Osteoblast (primary cell): ENCODE measurements at regions not wholly inside any gene's neighbourhood (a gene's known extent, or its start where the extent isn't known, plus 50 kb on each side); places are given as distances from the start of the nearest gene placed in this dataset.

Source experiments
- DNase-seq: peaks from one replicate; pipeline ENCODE4 v3.0.0; 2011; ENCODE audit warnings: low spot score, mixed read lengths; ENCODE audit not compliant: insufficient read length; ENCODE audit errors: missing footprints
- H2AFZ ChIP-seq: 2 replicates; pipeline ENCODE4 v1.6.0; 2011; ENCODE audit warnings: mild to moderate bottlenecking, low read length
- H3K27ac ChIP-seq: 2 replicates; pipeline ENCODE4 v1.5.1; 2011; ENCODE audit warnings: mild to moderate bottlenecking, low read depth, low read length, moderate library complexity
- H3K27me3 ChIP-seq: 2 replicates; pipeline ENCODE4 v1.6.0; 2012; ENCODE audit warnings: mild to moderate bottlenecking, control low read depth, inconsistent platforms, low read length, moderate library complexity; ENCODE audit not compliant: insufficient read depth
- H3K36me3 ChIP-seq: 2 replicates; pipeline ENCODE4 v1.5.1; 2011; ENCODE audit warnings: mild to moderate bottlenecking, low read length, control low read depth, moderate library complexity; ENCODE audit not compliant: insufficient read depth
- H3K4me1 ChIP-seq: 2 replicates; pipeline ENCODE4 v1.5.1; 2011; ENCODE audit warnings: mild to moderate bottlenecking, low read length, control low read depth, moderate library complexity; ENCODE audit not compliant: insufficient read depth
- H3K4me2 ChIP-seq: 2 replicates; pipeline ENCODE4 v1.6.0; 2011; ENCODE audit warnings: mild to moderate bottlenecking, low read length; ENCODE audit not compliant: insufficient read depth
- H3K4me3 ChIP-seq: fragments of 200-600 bp; sonication (generic); 3 replicates; pipeline ENCODE4 v1.5.1; 2012; ENCODE audit warnings: mild to moderate bottlenecking, low read length, inconsistent platforms; ENCODE audit not compliant: insufficient read depth
- H3K79me2 ChIP-seq: 2 replicates; pipeline ENCODE4 v1.6.0; 2012; ENCODE audit warnings: mild to moderate bottlenecking, low read length, control low read depth, inconsistent platforms; ENCODE audit not compliant: insufficient read depth
- H3K9me3 ChIP-seq: 2 replicates; pipeline ENCODE4 v1.5.1; 2011; ENCODE audit warnings: low read depth, low read length, control low read depth
- H4K20me1 ChIP-seq: 2 replicates; pipeline ENCODE4 v1.6.0; 2012; ENCODE audit warnings: mild to moderate bottlenecking, low read length, control low read depth; ENCODE audit not compliant: insufficient read depth
- TF ChIP-seq, protein P1 (sequence below): IDR thresholded peaks from 2 replicates; pipeline ENCODE4 v1.5.1; 2011; ENCODE audit warnings: mild to moderate bottlenecking, low read depth, low read length, moderate library complexity; ENCODE audit errors: extremely low read depth

- Histone ChIP-seq H3K27ac (no peak overlapping the region), H4K20me1 (no peaks in the 10 kb centered on the region), H3K9me3 (peaks cover 4% of the 10 kb centered on the region)
Measured at GRCh38 chr7:10106609-10107008, 867.1 kb upstream of the PHF14 start.

DNA sequence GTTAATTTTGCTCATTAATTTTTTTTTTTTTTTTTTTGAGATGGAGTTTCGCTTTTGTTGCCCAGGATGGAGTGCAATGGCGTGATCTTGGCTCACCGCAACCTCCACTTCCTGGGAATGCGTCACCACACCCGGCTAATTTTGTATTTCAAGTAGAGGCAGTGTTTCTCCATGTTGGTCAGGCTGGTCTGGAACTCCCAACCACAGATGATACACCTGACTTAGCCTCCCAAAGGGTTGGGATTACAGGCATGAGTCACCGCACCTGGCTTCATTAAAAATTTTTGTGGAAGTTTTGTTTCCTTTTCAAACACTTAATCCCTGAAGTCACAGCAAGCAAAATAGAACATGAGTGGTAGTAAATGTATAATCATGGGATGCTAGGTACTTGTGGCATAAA lies 857.2 kb upstream of the PHF14 start:
- H3K36me3 ChIP-seq: no peaks in the 10 kb centered on the region
- H4K20me1 ChIP-seq: no peaks in the 10 kb centered on the region
- H2AFZ ChIP-seq: no peak overlapping the region
- no peaks in the 10 kb centered on the region for H3K79me2 ChIP-seq
- no peak overlapping the region for H3K27ac ChIP-seq
- no peak overlapping the region for H3K4me3 ChIP-seq
- no peak for DNase-seq
- TF ChIP-seq, protein P1, sequence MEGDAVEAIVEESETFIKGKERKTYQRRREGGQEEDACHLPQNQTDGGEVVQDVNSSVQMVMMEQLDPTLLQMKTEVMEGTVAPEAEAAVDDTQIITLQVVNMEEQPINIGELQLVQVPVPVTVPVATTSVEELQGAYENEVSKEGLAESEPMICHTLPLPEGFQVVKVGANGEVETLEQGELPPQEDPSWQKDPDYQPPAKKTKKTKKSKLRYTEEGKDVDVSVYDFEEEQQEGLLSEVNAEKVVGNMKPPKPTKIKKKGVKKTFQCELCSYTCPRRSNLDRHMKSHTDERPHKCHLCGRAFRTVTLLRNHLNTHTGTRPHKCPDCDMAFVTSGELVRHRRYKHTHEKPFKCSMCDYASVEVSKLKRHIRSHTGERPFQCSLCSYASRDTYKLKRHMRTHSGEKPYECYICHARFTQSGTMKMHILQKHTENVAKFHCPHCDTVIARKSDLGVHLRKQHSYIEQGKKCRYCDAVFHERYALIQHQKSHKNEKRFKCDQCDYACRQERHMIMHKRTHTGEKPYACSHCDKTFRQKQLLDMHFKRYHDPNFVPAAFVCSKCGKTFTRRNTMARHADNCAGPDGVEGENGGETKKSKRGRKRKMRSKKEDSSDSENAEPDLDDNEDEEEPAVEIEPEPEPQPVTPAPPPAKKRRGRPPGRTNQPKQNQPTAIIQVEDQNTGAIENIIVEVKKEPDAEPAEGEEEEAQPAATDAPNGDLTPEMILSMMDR: no peak
- no peak overlapping the region for H3K4me2 ChIP-seq
- H3K4me1 ChIP-seq: no peaks in the 10 kb centered on the region
- no peaks in the 10 kb centered on the region for H3K9me3 ChIP-seq
- no peaks in the 10 kb centered on the region for H3K27me3 ChIP-seq

More at GRCh38 chr7:10106609-10107008, 867.1 kb upstream of the PHF14 start:
- no peaks in the 10 kb centered on the region for H3K36me3 ChIP-seq
- DNase-seq: no peak
- no peaks in the 10 kb centered on the region for H3K27me3 ChIP-seq
- no peak overlapping the region for H3K4me3 ChIP-seq
- H2AFZ ChIP-seq: no peak overlapping the region
- no peak overlapping the region for H3K4me2 ChIP-seq
- TF ChIP-seq, protein P1: no peak
- no peaks in the 10 kb centered on the region for H3K4me1 ChIP-seq
- H3K79me2 ChIP-seq: no peaks in the 10 kb centered on the region

- H3K27ac ChIP-seq: no peak overlapping the region
- H3K4me3 ChIP-seq: no peak overlapping the region
- TF ChIP-seq, protein P1: no peak
- no peaks in the 10 kb centered on the region for H4K20me1 ChIP-seq
- H2AFZ ChIP-seq: no peak overlapping the region
- H3K4me1 ChIP-seq: no peaks in the 10 kb centered on the region
- no peak overlapping the region for H3K4me2 ChIP-seq
- H3K9me3 ChIP-seq: peaks cover 4% of the 10 kb centered on the region
- no peaks in the 10 kb centered on the region for H3K36me3 ChIP-seq
- H3K79me2 ChIP-seq: no peaks in the 10 kb centered on the region
- H3K27me3 ChIP-seq: no peaks in the 10 kb centered on the region
- DNase-seq: no peak
Measured at GRCh38 chr7:10117815-10118214, 855.9 kb upstream of the PHF14 start.

DNA sequence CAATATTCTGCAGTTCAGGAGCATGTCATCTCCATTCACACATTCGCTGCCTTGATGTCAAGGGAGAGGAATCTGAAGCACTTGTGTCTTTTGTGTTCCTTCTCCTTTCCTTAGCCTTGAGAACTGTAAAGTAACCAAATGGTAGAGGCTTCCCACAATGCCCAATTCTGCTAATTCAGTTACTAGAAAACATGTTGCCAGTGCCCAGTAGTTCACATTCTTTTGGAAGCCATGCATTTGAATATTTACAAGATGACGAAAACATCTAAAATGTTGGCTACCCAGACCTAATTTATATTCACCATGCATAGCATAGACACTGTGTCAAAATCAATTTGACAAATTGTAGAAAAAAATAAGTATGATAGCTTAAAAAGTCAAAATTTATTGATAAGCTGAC lies 852.7 kb upstream of the PHF14 start:
- H3K4me2 ChIP-seq: no peak overlapping the region
- H3K27me3 ChIP-seq: no peaks in the 10 kb centered on the region
- no peak overlapping the region for H3K4me3 ChIP-seq
- H3K36me3 ChIP-seq: no peaks in the 10 kb centered on the region
- H2AFZ ChIP-seq: no peak overlapping the region
- no peaks in the 10 kb centered on the region for H3K79me2 ChIP-seq
- H3K9me3 ChIP-seq: peaks cover 5% of the 10 kb centered on the region
- TF ChIP-seq, protein P1: no peak
- H3K27ac ChIP-seq: no peak overlapping the region
- no peaks in the 10 kb centered on the region for H4K20me1 ChIP-seq
- H3K4me1 ChIP-seq: no peaks in the 10 kb centered on the region
- no peak for DNase-seq
